ENCODE measurements at regions not wholly inside any gene's neighbourhood (a gene's known extent, or its start where the extent isn't known, plus 50 kb on each side); places are given as distances from the start of the nearest gene placed in this dataset.

DNA sequence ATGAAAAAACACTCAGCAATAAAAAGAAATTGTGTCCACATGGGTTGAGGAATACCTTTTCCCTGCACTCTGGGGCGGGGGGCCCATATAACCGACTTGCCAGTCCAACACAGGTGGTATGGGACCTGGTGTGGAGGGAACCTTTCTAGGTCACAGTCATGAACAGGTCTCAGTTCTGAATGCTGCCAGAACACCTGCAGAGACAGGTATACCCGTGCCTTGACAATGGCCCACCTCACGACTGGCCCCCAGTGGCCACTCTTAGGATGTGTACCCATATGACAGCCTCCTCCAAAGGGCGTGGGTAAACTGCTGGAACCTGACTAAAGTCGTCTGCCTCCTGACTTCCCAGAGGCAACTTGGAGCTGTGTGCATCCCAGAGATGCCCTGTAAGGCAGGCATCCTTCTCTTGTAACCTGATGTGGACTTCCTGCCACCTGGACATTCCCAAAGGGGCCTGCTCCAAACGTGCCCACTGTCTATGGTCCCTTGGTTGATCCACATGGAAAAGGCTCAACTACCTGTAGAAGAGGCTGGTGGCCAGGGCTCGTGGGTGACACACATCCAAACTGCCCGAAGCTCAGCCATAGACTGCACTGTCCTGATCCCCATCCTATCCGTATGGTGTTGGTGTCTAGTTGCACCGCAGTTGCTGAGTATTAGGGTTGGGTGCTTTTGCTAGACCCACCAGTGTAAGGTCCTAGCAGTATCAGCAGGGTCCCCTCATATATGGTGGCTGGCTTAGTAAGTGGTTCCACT lies 859.3 kb downstream of the BRD1 start:
- Mint-ChIP-seq H3K27ac (no peak overlapping the region), H3K36me3 (no peaks in the 10 kb centered on the region), H3K4me1 (no peaks in the 10 kb centered on the region), H3K9me3 (no peaks in the 10 kb centered on the region), H3K27me3 (peaks cover 1 to 22% of the 10 kb centered on the region in 2 donors), H3K4me3 (no peak overlapping the region)
- no peak for DNase-seq
- no peak overlapping the region for H3K27ac ChIP-seq (ENCODE audit: low read depth, low read length)
- no peaks in the 10 kb centered on the region for H3K27me3 ChIP-seq (ENCODE audit: insufficient read depth, low read length, poor library complexity, severe bottlenecking)
- no peaks in the 10 kb centered on the region for H3K9me3 ChIP-seq (ENCODE audit: low read length)
- CTCF ChIA-PET: no interaction called here
- H3K36me3 ChIP-seq (ENCODE audit: insufficient read depth, low read length): no peaks in the 10 kb centered on the region
- POLR2A ChIA-PET: no interaction called here
- no peaks in the 10 kb centered on the region for H3K4me1 ChIP-seq (ENCODE audit: insufficient read depth, low read length)
- H3K4me3 ChIP-seq (ENCODE audit: low read length): no peak overlapping the region

DNA sequence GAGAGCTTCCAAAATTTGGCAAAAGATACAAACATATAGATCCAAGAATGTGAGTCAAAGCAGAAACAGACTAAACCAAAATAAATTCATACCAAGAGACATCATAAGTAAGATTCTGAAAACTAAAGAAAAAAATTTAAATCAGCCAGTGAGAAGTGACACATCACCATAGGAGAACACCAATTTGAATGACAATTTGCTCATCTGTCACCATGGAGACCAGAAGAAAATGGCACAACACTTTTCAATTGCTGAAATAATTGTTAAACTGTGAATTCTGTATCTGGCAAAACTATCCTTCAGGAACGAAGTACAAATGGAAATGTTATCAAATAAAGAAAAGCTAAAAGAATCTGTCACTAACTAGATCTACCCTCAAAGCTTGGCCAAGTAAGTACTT lies 864.3 kb downstream of the BRD1 start:
- Mint-ChIP-seq H3K4me3 (no peak overlapping the region), H3K9me3 (peaks cover 0 to 1% (median 0%) of the 10 kb centered on the region in 5 donors), H3K27ac (no peak overlapping the region), H3K27me3 (peaks cover 10 to 55% of the 10 kb centered on the region in 2 donors), H3K36me3 (no peaks in the 10 kb centered on the region), H3K4me1 (no peaks in the 10 kb centered on the region)
- Histone ChIP-seq H3K36me3 (ENCODE audit: insufficient read depth, low read length) (no peaks in the 10 kb centered on the region), H3K4me3 (ENCODE audit: low read length) (no peak overlapping the region), H3K27me3 (ENCODE audit: insufficient read depth, low read length, poor library complexity, severe bottlenecking) (peaks cover 6% of the 10 kb centered on the region), H3K9me3 (ENCODE audit: low read length) (no peaks in the 10 kb centered on the region), H3K4me1 (ENCODE audit: insufficient read depth, low read length) (no peaks in the 10 kb centered on the region), H3K27ac (ENCODE audit: low read depth, low read length) (no peak overlapping the region)
- DNase-seq: no peak
- ChIA-PET CTCF (no interaction called here), POLR2A (no interaction called here)

DNA sequence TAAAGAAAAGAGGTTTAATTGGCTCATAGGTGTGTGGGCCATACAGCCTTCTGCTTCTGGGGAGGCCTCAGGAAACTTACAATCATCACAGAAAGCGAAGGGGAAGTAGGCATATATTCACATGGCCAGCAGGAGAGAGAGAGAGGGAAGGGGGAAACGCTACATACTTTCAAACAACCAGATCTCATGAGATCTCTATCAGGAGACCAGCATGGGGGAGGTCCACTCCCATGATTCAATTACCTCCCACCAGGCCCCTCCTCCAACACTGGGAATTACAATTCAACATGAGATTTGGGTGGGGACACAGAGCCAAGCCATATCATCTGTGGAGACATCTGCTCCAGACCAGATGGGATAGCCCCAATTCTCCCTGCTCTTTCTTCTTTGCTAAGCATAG lies 866.0 kb downstream of the BRD1 start:
- POLR2A ChIA-PET: no interaction called here

GRCh38 chr22:48960980-48961660 lies 866.6 kb downstream of the BRD1 start:
- CTCF ChIA-PET: no interaction called here
- DNase-seq: no peak

More for the DNA sequence above, 866.0 kb downstream of the BRD1 start:
- peaks cover 0 to 3% (median 0%) of the 10 kb centered on the region in 5 donors for H3K9me3 Mint-ChIP-seq
- Histone ChIP-seq H3K36me3 (ENCODE audit: insufficient read depth, low read length) (no peaks in the 10 kb centered on the region), H3K27me3 (ENCODE audit: insufficient read depth, low read length, poor library complexity, severe bottlenecking) (peaks cover 6% of the 10 kb centered on the region), H3K27ac (ENCODE audit: low read depth, low read length) (no peak overlapping the region), H3K4me1 (ENCODE audit: insufficient read depth, low read length) (no peaks in the 10 kb centered on the region), H3K9me3 (ENCODE audit: low read length) (no peaks in the 10 kb centered on the region), H3K4me3 (ENCODE audit: low read length) (no peak overlapping the region)
- H3K4me1 Mint-ChIP-seq: peaks cover 0 to 4% (median 0%) of the 10 kb centered on the region in 3 donors
- no peak overlapping the region for H3K4me3 Mint-ChIP-seq
- CTCF ChIA-PET: no interaction called here
- peaks cover 11 to 57% of the 10 kb centered on the region in 2 donors for H3K27me3 Mint-ChIP-seq
- no peaks in the 10 kb centered on the region for H3K36me3 Mint-ChIP-seq
- no peak overlapping the region for H3K27ac Mint-ChIP-seq
- DNase-seq: no peak

DNA sequence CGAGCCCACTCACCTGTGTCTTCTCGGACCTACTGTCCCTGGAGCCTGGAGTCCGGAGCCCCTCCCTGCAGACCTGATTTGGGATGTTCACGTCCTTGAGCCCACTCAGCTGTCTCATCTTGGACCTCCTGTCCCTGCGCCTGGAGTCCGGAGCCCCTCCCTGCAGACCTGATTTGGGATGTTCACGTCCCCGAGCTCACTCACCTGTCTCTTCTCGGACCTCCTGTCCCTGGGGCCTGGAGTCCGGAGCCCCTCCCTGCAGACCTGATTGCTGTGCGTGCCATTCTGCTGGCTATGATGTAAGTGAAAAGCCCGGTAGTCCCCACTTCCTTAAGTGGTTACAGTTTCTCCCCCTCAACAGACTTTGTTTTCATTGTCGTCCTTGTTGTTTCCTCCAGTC lies 867.1 kb downstream of the BRD1 start:
- no peak overlapping the region for H3K4me3 ChIP-seq (ENCODE audit: low read length)
- Mint-ChIP-seq H3K4me1 (peaks cover 0 to 4% (median 0%) of the 10 kb centered on the region in 3 donors), H3K9me3 (peaks cover 0 to 3% (median 0%) of the 10 kb centered on the region in 5 donors), H3K27ac (peak overlapping the region in 1 of 8 donors; percentile 20), H3K36me3 (no peaks in the 10 kb centered on the region), H3K4me3 (no peak overlapping the region), H3K27me3 (peaks cover 11 to 57% of the 10 kb centered on the region in 2 donors)
- H3K36me3 ChIP-seq (ENCODE audit: insufficient read depth, low read length): no peaks in the 10 kb centered on the region
- H3K27me3 ChIP-seq (ENCODE audit: insufficient read depth, low read length, poor library complexity, severe bottlenecking): peaks cover 6% of the 10 kb centered on the region
- H3K4me1 ChIP-seq (ENCODE audit: insufficient read depth, low read length): no peaks in the 10 kb centered on the region
- no peak for DNase-seq
- ChIA-PET POLR2A (no interaction called here), CTCF (no interaction called here)
- H3K27ac ChIP-seq (ENCODE audit: low read depth, low read length): no peak overlapping the region
- no peaks in the 10 kb centered on the region for H3K9me3 ChIP-seq (ENCODE audit: low read length)

More at GRCh38 chr22:48960980-48961660, 866.6 kb downstream of the BRD1 start:
- no peaks in the 10 kb centered on the region for H3K4me1 ChIP-seq (ENCODE audit: insufficient read depth, low read length)
- peaks cover 6% of the 10 kb centered on the region for H3K27me3 ChIP-seq (ENCODE audit: insufficient read depth, low read length, poor library complexity, severe bottlenecking)
- no peaks in the 10 kb centered on the region for H3K36me3 ChIP-seq (ENCODE audit: insufficient read depth, low read length)
- no peak overlapping the region for H3K27ac ChIP-seq (ENCODE audit: low read depth, low read length)
- Mint-ChIP-seq H3K9me3 (peaks cover 0 to 3% (median 0%) of the 10 kb centered on the region in 5 donors), H3K36me3 (no peaks in the 10 kb centered on the region), H3K27me3 (peaks cover 11 to 57% of the 10 kb centered on the region in 2 donors), H3K4me1 (peaks cover 0 to 4% (median 0%) of the 10 kb centered on the region in 3 donors), H3K4me3 (no peak overlapping the region), H3K27ac (no peak overlapping the region)
- H3K9me3 ChIP-seq (ENCODE audit: low read length): no peaks in the 10 kb centered on the region
- POLR2A ChIA-PET: no interaction called here
- no peak overlapping the region for H3K4me3 ChIP-seq (ENCODE audit: low read length)

DNA sequence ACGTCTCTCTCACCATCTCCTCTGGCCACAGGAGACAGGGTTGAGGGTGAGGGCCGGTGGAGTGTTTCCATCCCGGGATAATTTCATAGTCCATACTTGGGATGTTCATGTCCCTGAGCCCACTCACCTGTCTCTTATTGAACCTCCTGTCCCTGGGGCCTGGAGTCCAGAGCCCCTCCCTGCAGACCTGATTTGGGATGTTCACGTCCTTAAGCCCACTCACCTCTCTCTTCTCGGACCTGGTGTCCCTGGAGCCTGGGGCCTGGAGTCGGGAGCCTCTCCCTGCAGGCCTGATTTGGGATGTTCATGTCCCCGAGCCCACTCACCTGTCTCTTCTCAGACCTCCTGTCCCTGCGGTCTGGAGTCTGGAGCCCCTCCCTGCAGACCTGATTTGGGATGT lies 868.2 kb downstream of the BRD1 start:
- Mint-ChIP-seq H3K4me3 (no peak overlapping the region), H3K9me3 (peaks cover 0 to 3% (median 0%) of the 10 kb centered on the region in 5 donors), H3K27me3 (peaks cover 11 to 56% of the 10 kb centered on the region in 2 donors), H3K4me1 (peaks cover 0 to 4% (median 0%) of the 10 kb centered on the region in 3 donors), H3K27ac (no peak overlapping the region), H3K36me3 (no peaks in the 10 kb centered on the region)
- no peaks in the 10 kb centered on the region for H3K36me3 ChIP-seq (ENCODE audit: insufficient read depth, low read length)
- no peak overlapping the region for H3K27ac ChIP-seq (ENCODE audit: low read depth, low read length)
- POLR2A ChIA-PET: no interaction called here
- no peaks in the 10 kb centered on the region for H3K9me3 ChIP-seq (ENCODE audit: low read length)
- no peak overlapping the region for H3K4me3 ChIP-seq (ENCODE audit: low read length)
- DNase-seq: no peak
- H3K4me1 ChIP-seq (ENCODE audit: insufficient read depth, low read length): no peaks in the 10 kb centered on the region
- peaks cover 6% of the 10 kb centered on the region for H3K27me3 ChIP-seq (ENCODE audit: insufficient read depth, low read length, poor library complexity, severe bottlenecking)
- CTCF ChIA-PET: no interaction called here

- peaks cover 11 to 43% of the 10 kb centered on the region in 2 donors for H3K27me3 Mint-ChIP-seq
- peaks cover 0 to 4% (median 0%) of the 10 kb centered on the region in 3 donors for H3K4me1 Mint-ChIP-seq
- peaks cover 0 to 3% (median 0%) of the 10 kb centered on the region in 5 donors for H3K9me3 Mint-ChIP-seq
Observed at GRCh38 chr22:48957987-48958321, 869.7 kb downstream of the BRD1 start.

GRCh38 chr22:48957311-48957986 lies 870.2 kb downstream of the BRD1 start:
- DNase-seq: no peak
- H3K36me3 ChIP-seq (ENCODE audit: insufficient read depth, low read length): no peaks in the 10 kb centered on the region
- no peak overlapping the region for H3K4me3 Mint-ChIP-seq

More at GRCh38 chr22:48957987-48958321, 869.7 kb downstream of the BRD1 start:
- Histone ChIP-seq H3K4me1 (ENCODE audit: insufficient read depth, low read length) (no peaks in the 10 kb centered on the region), H3K27me3 (ENCODE audit: insufficient read depth, low read length, poor library complexity, severe bottlenecking) (peaks cover 6% of the 10 kb centered on the region), H3K27ac (ENCODE audit: low read depth, low read length) (no peak overlapping the region), H3K9me3 (ENCODE audit: low read length) (no peaks in the 10 kb centered on the region), H3K36me3 (ENCODE audit: insufficient read depth, low read length) (no peaks in the 10 kb centered on the region), H3K4me3 (ENCODE audit: low read length) (no peak overlapping the region)
- no peak for DNase-seq
- Mint-ChIP-seq H3K4me3 (no peak overlapping the region), H3K27ac (no peak overlapping the region), H3K36me3 (no peaks in the 10 kb centered on the region)
- ChIA-PET CTCF (no interaction called here), POLR2A (no interaction called here)

More at GRCh38 chr22:48957311-48957986, 870.2 kb downstream of the BRD1 start:
- Histone ChIP-seq H3K4me3 (ENCODE audit: low read length) (no peak overlapping the region), H3K27me3 (ENCODE audit: insufficient read depth, low read length, poor library complexity, severe bottlenecking) (peaks cover 6% of the 10 kb centered on the region), H3K27ac (ENCODE audit: low read depth, low read length) (no peak overlapping the region), H3K4me1 (ENCODE audit: insufficient read depth, low read length) (no peaks in the 10 kb centered on the region), H3K9me3 (ENCODE audit: low read length) (no peaks in the 10 kb centered on the region)
- Mint-ChIP-seq H3K4me1 (peaks cover 0 to 4% (median 0%) of the 10 kb centered on the region in 3 donors), H3K36me3 (no peaks in the 10 kb centered on the region), H3K9me3 (peaks cover 0 to 3% (median 0%) of the 10 kb centered on the region in 5 donors), H3K27me3 (peaks cover 11 to 38% of the 10 kb centered on the region in 2 donors), H3K27ac (no peak overlapping the region)
- ChIA-PET POLR2A (no interaction called here), CTCF (no interaction called here)

Data from CD8-positive, alpha-beta memory T cell (primary cell).